ENCODE measurements at regions not wholly inside any gene's neighbourhood (a gene's known extent, or its start where the extent isn't known, plus 50 kb on each side); places are given as distances from the start of the nearest gene placed in this dataset.
"Not testable (repeated sequence)": the region's sequence is repeated elsewhere in the genome, so short reads cannot be mapped to it uniquely, and the experiment has no call there.

DNA sequence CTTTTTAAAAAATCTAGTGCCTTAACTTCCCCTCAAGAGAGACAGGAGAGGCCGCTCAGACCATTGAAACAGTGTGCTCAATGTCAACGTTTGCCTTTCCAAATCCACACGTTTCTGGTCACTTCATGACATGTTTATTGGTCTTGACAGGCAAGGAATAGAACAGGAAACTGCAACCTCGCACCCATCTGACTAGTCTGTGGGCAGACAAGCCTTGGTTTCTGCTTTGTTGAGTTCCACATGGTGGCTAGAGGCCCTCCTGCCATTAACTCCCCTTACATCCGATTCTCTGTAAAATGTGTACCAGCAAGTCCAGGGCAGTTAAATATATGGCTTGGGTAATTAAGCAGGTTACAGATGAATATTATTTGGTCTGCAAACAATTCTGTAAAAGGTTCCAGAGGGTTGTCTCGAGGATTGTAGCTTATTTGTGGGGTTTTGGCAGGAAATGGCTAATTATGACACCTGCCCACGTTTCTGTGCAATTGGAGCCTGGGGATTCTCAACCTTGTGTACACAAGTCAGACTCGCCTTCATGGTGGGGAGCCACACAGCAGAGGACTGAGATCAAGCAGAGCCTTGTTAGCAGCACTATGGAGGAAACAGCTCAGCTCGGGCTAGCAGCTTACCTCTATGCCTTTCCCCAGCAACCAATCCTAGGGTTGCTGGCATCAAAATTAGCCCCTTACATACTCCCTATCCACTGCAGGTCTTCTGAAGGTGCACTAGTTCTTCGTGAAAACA lies 317.5 kb upstream of the IGF1R start:
- Mint-ChIP-seq H3K36me3 (ENCODE audit: low read depth) (no peaks in the 10 kb centered on the region), H3K27ac (no peak overlapping the region), H3K9me3 (no peaks in the 10 kb centered on the region), H3K4me1 (ENCODE audit: low read depth) (no peaks in the 10 kb centered on the region), H3K27me3 (ENCODE audit: low read depth) (peaks cover 3% of the 10 kb centered on the region), H3K4me3 (no peak overlapping the region)
- no peak for DNase-seq (ENCODE audit: low spot score)

DNA sequence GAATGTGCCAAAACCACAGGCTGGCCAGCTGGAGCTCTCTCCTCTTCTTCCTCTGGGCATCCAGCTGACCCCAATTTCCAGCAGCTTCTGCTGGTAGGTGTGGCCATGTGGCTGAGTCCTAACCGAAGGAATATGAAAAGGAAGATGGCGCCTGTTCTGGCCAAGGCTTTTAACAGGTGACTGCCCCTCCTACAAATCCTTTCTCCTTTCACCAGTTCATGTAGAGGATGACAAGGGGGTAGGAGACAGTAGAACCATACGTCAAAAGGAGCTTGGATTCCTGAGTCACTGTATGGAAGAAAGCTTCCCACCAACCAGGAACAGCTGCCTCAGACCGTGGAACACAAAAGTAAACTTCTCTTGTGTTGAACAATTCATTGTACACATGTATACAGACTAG lies 316.7 kb upstream of the IGF1R start:
- Mint-ChIP-seq H3K27me3 (ENCODE audit: low read depth) (peaks cover 3% of the 10 kb centered on the region), H3K27ac (no peak overlapping the region), H3K36me3 (ENCODE audit: low read depth) (no peaks in the 10 kb centered on the region), H3K4me3 (no peak overlapping the region), H3K4me1 (ENCODE audit: low read depth) (no peaks in the 10 kb centered on the region), H3K9me3 (no peaks in the 10 kb centered on the region)
- DNase-seq (ENCODE audit: low spot score) = no peak

DNA sequence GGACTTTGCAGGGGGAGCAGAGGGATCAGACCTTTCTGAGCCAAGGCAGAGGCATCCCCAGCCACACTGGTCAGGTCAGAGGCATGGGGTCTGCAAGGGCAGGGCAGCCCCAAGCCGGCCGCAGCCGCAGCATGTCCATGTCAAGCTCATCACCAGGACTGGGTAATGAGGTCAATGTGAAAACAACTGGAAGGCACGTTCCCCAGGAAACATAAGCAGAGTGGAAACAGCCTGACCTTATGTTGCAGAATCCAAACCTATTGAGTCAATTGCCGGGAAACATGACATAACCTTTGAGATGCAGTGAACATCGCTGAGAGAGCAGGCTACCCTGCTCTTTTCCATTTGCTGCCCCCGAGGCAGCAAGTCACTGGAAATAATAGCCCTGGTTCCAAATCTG lies 315.1 kb upstream of the IGF1R start:
- Mint-ChIP-seq H3K9me3 (no peaks in the 10 kb centered on the region), H3K4me1 (ENCODE audit: low read depth) (no peaks in the 10 kb centered on the region), H3K27ac (no peak overlapping the region), H3K36me3 (ENCODE audit: low read depth) (no peaks in the 10 kb centered on the region), H3K27me3 (ENCODE audit: low read depth) (peaks cover 3% of the 10 kb centered on the region), H3K4me3 (no peak overlapping the region)
- no peak for DNase-seq (ENCODE audit: low spot score)

DNA sequence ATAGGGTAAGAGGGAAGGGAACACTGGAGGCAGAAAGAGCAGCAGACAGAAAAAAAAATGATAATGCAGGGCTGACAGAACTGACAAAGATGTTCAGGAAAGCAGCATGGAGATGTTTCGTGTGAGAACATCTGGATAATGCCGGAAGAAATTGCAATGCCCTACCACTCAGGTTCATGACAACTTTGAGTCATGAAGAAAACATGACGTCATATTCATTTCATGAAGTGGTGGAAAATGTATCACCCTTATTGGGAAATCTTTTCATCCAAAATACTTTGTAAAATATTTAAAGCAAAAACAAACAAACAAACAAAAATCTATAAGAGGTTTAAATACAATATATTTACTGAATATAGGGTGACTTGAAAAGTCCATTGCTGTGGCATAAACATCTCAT lies 305.4 kb upstream of the IGF1R start:
- no peaks in the 10 kb centered on the region for H3K9me3 Mint-ChIP-seq
- no peaks in the 10 kb centered on the region for H3K36me3 Mint-ChIP-seq (ENCODE audit: low read depth)
- no peaks in the 10 kb centered on the region for H3K4me1 Mint-ChIP-seq (ENCODE audit: low read depth)
- H3K27ac Mint-ChIP-seq = no peak overlapping the region
- DNase-seq (ENCODE audit: low spot score) = no peak
- H3K27me3 Mint-ChIP-seq (ENCODE audit: low read depth) = no peaks in the 10 kb centered on the region
- H3K4me3 Mint-ChIP-seq = no peak overlapping the region

DNA sequence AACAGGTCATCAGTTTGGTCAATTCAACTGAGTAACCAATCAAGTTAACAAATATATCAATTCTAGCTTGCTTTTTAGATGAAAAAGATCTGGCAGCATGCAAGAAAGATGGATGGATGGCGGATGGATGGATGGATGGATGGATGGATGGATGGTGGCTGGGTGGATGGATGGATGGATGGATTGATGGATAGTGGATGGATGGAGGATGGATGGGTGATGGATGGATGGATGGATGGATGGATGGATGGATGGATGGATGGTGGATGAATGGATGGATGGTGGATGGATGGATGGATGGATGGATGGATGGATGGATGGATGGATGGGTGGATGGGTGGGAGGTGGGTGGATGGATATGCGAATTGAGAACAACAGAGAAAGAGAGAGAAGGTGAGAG lies 303.7 kb upstream of the IGF1R start:
- Mint-ChIP-seq H3K27ac (no peak overlapping the region), H3K4me3 (no peak overlapping the region), H3K27me3 (ENCODE audit: low read depth) (no peaks in the 10 kb centered on the region), H3K36me3 (ENCODE audit: low read depth) (no peaks in the 10 kb centered on the region), H3K9me3 (no peaks in the 10 kb centered on the region), H3K4me1 (ENCODE audit: low read depth) (no peaks in the 10 kb centered on the region)
- no peak for DNase-seq (ENCODE audit: low spot score)

DNA sequence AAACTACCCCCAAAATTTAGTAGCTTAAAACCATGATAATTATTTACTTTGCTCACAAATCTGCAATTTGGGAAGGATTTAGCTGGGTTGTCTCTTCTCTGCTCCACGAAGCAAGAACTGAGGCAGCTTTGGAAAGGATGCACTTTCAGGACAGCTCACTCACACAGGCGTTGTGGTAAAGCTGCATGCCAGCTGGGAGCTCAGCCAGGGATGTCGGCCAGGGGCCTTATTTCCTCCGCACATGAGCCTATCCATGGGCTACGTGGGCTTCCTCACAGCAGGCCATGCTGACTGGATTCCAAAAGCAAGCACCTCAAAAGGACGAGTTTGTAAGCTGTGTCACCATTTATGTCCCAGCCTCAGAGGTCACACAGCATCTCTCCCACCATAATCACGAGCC lies 301.3 kb upstream of the IGF1R start:
- Mint-ChIP-seq H3K9me3 (no peaks in the 10 kb centered on the region), H3K36me3 (ENCODE audit: low read depth) (no peaks in the 10 kb centered on the region), H3K27me3 (ENCODE audit: low read depth) (no peaks in the 10 kb centered on the region), H3K4me3 (no peak overlapping the region), H3K4me1 (ENCODE audit: low read depth) (no peaks in the 10 kb centered on the region), H3K27ac (no peak overlapping the region)
- DNase-seq (ENCODE audit: low spot score) = no peak

DNA sequence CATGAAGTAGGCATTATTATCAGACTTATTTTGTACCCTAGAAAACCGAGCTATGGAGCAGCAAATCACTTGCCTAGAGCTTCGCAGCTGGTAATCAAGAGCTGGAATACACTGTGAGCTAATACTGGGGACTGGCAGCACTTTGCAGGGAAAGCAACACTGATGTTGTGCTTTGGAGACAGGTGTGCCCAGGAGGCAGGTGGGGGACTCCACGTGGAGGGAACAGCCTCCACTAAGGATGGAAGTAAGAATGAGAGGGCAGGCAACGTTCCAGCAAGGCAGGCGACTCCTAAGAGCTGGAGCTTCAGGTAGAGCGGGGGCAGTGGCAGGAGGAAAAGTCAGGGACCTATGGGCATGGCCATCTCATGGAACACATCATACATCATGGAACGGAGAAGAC lies 300.5 kb upstream of the IGF1R start:
- H3K4me1 Mint-ChIP-seq (ENCODE audit: low read depth) = no peaks in the 10 kb centered on the region
- H3K27ac Mint-ChIP-seq = no peak overlapping the region
- DNase-seq (ENCODE audit: low spot score) = no peak
- H3K4me3 Mint-ChIP-seq = no peak overlapping the region
- no peaks in the 10 kb centered on the region for H3K27me3 Mint-ChIP-seq (ENCODE audit: low read depth)
- H3K36me3 Mint-ChIP-seq (ENCODE audit: low read depth) = no peaks in the 10 kb centered on the region
- H3K9me3 Mint-ChIP-seq = no peaks in the 10 kb centered on the region

DNA sequence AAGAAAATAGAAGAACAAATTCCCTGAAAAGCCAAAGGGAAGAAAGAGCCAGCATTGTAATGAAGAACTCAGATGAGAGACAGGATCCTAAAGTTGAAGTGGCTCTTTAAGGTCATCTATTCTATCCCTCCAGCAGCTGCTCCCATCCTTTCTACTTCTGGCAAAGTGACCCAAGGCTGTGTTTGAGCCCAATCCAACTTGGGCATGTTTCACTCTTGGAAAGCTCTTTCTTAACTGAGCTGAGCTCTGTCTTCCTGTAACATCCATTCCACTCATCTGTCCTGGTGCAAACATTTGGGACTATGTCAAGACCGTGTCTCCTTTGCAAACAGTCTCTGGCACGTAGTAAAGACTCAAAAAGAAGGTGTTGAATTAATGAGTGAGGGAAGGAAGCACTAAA lies 298.1 kb upstream of the IGF1R start:
- Mint-ChIP-seq H3K4me3 (no peak overlapping the region), H3K4me1 (ENCODE audit: low read depth) (no peaks in the 10 kb centered on the region), H3K27me3 (ENCODE audit: low read depth) (no peaks in the 10 kb centered on the region), H3K36me3 (ENCODE audit: low read depth) (no peaks in the 10 kb centered on the region), H3K27ac (no peak overlapping the region), H3K9me3 (no peaks in the 10 kb centered on the region)
- DNase-seq (ENCODE audit: low spot score) = no peak

DNA sequence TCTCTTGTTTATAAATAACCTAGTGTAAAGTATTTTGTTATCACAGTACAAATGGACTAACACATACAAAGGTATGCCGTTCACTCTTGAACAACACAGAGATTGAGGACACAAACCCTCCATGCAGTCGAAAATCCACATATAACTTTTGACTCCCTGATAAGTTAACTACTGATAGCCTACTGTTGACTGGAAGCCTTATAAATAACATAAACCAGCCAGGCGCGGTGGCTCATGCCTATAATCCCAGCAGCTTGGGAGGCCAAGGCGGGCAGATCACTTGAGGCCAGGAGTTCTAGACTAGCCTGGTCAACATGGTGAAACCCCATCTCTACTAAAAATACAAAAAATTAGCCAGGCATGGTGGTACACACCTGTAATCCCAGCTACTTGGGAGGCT lies 290.1 kb upstream of the IGF1R start:
- H3K4me3 Mint-ChIP-seq; DNase-seq (ENCODE audit: low spot score); H3K9me3 Mint-ChIP-seq; H3K36me3 Mint-ChIP-seq (ENCODE audit: low read depth); H3K27ac Mint-ChIP-seq; H3K27me3 Mint-ChIP-seq (ENCODE audit: low read depth); H3K4me1 Mint-ChIP-seq (ENCODE audit: low read depth): not testable (repeated sequence)

DNA sequence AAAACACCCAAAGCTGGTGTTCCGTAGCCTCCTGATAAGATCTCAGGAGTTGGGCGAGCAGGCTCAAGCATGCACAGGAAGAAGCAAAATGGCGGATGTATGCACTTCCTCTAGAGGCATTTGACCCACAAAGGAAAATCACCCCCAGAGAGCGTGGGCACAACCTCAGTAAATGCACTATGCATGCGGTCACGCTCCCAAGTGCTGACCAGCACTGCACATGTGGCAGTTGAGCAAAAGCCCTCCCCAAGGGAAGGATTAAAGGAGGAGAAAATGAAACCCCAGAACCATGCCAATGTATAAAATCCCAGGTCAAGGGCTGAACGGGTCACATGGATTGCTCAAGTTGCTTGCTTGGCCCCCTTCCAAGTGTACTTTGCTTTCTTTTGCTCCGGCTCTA lies 289.4 kb upstream of the IGF1R start:
- no peaks in the 10 kb centered on the region for H3K36me3 Mint-ChIP-seq (ENCODE audit: low read depth)
- H3K4me3 Mint-ChIP-seq = no peak overlapping the region
- no peak for DNase-seq (ENCODE audit: low spot score)
- H3K4me1 Mint-ChIP-seq (ENCODE audit: low read depth) = no peaks in the 10 kb centered on the region
- no peaks in the 10 kb centered on the region for H3K27me3 Mint-ChIP-seq (ENCODE audit: low read depth)
- no peaks in the 10 kb centered on the region for H3K9me3 Mint-ChIP-seq
- H3K27ac Mint-ChIP-seq = no peak overlapping the region

DNA sequence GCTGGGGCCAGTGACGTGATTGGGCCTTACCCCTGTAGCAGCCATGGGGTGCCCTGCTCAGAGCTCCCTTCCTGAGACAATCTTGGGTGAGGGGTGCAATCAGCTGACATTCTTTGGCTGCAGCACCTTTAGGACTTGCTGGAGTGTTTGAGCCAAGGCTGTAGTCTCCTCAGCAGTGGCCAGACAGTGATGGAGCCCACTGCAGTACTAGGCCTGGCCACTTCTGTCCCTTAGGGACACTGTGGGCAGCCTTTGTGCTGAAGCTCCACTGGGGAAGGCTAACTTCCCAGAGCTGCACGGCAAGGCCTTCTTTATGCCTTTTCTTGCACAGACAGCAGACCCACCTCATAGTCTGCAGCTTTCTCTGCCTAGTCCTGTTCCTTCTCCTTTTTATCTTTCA lies 284.9 kb upstream of the IGF1R start:
- Mint-ChIP-seq H3K4me1 (ENCODE audit: low read depth) (no peaks in the 10 kb centered on the region), H3K9me3 (no peaks in the 10 kb centered on the region), H3K27ac (no peak overlapping the region), H3K4me3 (no peak overlapping the region), H3K27me3 (ENCODE audit: low read depth) (no peaks in the 10 kb centered on the region), H3K36me3 (ENCODE audit: low read depth) (no peaks in the 10 kb centered on the region)
- no peak for DNase-seq (ENCODE audit: low spot score)

DNA sequence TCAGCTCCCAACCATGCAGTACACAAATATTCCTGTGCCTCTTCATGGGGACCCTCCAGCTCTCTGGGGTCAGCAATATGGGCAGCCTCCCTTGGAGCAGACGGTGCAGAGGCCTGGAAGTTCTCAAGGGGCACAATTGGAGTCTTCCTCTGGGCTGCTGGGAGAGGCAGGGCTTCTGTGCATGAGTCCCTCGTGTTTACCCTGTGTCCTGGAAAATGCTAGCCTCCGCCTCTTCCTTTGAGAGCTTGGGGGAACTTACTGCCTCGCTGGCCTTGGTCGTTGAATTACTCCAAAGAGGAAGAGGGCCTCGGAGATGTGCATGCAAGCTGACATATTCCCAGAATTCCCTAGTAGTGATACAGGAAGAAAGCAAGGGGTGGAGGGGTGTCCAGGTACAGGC lies 284.4 kb upstream of the IGF1R start:
- no peaks in the 10 kb centered on the region for H3K36me3 Mint-ChIP-seq (ENCODE audit: low read depth)
- DNase-seq (ENCODE audit: low spot score) = no peak
- H3K4me1 Mint-ChIP-seq (ENCODE audit: low read depth) = no peaks in the 10 kb centered on the region
- no peaks in the 10 kb centered on the region for H3K9me3 Mint-ChIP-seq
- no peak overlapping the region for H3K4me3 Mint-ChIP-seq
- H3K27ac Mint-ChIP-seq = no peak overlapping the region
- H3K27me3 Mint-ChIP-seq (ENCODE audit: low read depth) = no peaks in the 10 kb centered on the region

DNA sequence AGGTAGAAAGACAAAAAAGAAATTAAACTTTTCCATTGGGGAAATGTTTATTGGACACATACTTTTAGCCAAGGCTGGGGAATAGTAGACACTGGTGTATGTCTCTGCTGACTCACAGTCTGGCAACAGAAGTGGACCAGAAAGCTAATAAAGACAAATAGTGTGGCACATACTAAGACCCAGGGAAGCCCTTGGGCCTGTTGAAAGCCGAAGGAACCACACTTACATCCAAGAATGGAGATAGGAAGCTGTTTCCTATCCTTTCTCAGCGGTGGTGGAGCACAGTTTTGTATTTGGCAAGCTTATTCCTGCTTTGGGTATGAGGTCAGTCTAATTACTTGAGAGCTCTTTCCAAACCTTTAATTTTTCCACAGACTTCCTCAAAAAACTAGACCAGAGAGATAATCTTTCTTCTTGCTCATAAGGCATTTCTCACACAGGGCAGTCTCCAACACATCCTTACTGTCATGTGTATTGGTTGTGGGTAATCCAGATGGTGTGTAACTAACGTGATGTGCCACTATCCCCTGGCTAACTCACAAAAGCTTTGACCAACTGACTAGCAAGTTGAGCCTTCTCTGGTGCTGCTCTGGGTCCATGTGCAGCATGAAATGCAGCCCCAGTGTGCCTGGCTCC lies 279.1 kb upstream of the IGF1R start:
- H3K27ac Mint-ChIP-seq = no peak overlapping the region

DNA sequence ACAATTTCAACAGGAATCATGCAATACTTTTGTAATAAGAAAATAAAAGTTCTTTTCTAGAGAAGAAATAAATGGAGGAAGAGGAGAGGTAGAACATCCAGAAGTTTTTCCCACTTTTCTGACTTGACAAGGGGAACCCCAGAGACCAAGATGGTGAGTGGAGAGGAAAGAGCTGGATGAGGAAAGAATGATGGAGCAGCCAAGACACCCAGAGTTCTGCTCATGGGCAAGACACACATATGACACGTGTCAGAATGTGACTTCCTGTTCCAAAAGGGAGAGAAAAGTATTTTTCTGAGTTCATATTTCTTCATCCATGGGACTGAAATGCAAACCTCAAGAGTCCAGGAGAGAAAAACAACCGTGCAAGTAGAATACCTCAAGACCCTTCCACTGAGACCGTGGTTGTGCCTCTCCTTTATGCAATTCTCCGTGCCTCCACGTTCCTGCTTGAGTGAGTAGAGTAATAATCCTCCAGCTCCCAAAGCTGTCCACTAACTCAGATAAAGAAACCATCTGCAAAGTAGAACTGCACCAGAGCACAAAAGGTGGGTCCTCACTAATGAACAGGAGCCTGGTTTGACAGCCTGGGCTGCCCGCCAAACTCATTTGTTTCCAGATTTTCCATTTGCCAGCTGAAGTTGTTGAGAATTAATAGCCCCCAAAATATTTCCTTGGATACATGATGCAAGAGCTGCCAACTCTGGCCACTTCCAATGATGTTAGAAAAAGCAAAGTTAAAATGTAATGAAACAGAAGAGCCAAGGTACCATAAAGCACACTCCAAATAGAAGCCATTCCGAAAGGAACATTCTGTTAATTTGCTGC lies 272.6 kb upstream of the IGF1R start:
- no peak for DNase-seq (ENCODE audit: low spot score)
- H3K4me3 Mint-ChIP-seq = no peak overlapping the region
- H3K9me3 Mint-ChIP-seq = no peaks in the 10 kb centered on the region
- H3K4me1 Mint-ChIP-seq (ENCODE audit: low read depth) = no peaks in the 10 kb centered on the region
- no peak overlapping the region for H3K27ac Mint-ChIP-seq
- H3K27me3 Mint-ChIP-seq (ENCODE audit: low read depth) = peaks cover 3% of the 10 kb centered on the region
- no peaks in the 10 kb centered on the region for H3K36me3 Mint-ChIP-seq (ENCODE audit: low read depth)

More for the DNA sequence above, 279.1 kb upstream of the IGF1R start:
- Mint-ChIP-seq H3K36me3 (ENCODE audit: low read depth) (no peaks in the 10 kb centered on the region), H3K4me3 (no peak overlapping the region), H3K9me3 (no peaks in the 10 kb centered on the region), H3K27me3 (ENCODE audit: low read depth) (no peaks in the 10 kb centered on the region), H3K4me1 (ENCODE audit: low read depth) (no peaks in the 10 kb centered on the region)
- no peak for DNase-seq (ENCODE audit: low spot score)

Measured in T-helper 2 cell treated with Interferon-gamma antibody and Interleukin-4, amounts not matched to agents 5 μg/mL and 100 μg/mL, for 36 hours (primary cell).